GM12864 (cell line): ENCODE measurements at regions not wholly inside any gene's neighbourhood (a gene's known extent, or its start where the extent isn't known, plus 50 kb on each side); places are given as distances from the start of the nearest gene placed in this dataset.

Experiments
- DNase-seq: peaks from one replicate; pipeline ENCODE4 v3.0.0-alpha.2; 2011; ENCODE audit warnings: low read depth
- H3K4me3 ChIP-seq: 2 replicates; pipeline ENCODE4 v1.5.1; 2011; ENCODE audit warnings: mild to moderate bottlenecking, low read depth, low read length, control low read depth
- CTCF ChIP-seq: IDR thresholded peaks from 2 replicates; pipeline ENCODE4 v1.5.1; 2011; ENCODE audit warnings: low read depth, mild to moderate bottlenecking, moderate library complexity, low read length, control low read depth, inconsistent platforms; ENCODE audit errors: missing control alignments

DNA sequence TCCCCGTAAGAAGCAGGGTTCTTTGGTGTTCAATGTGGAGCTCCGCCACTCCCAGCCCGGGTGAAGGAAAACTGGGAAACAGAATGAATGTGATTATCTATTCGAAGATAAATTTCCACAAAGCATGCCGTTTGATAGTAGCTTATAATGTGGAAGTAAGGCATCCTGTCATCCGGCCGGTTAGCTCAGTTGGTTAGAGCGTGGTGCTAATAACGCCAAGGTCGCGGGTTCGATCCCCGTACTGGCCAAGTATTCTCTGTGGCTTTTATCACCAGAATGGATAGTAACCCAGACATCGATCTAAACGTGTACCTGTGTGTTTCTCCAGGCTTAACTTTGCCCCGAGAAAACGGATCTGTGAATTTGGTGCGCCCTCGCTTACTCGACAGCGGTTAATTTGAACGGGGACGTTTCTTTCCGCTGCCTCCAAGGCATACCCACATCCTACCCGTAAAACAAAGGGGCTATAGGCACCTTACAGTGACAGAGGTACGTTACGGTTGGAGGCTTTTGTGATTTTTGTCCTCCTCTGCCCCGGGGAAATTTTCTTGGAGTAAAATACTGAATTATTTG lies 215.2 kb upstream of the ZNF184 start:
- H3K4me3 ChIP-seq: peak overlapping the region; percentile 61
- peak; percentile 91 for DNase-seq
- no peak for TF ChIP-seq CTCF

DNA sequence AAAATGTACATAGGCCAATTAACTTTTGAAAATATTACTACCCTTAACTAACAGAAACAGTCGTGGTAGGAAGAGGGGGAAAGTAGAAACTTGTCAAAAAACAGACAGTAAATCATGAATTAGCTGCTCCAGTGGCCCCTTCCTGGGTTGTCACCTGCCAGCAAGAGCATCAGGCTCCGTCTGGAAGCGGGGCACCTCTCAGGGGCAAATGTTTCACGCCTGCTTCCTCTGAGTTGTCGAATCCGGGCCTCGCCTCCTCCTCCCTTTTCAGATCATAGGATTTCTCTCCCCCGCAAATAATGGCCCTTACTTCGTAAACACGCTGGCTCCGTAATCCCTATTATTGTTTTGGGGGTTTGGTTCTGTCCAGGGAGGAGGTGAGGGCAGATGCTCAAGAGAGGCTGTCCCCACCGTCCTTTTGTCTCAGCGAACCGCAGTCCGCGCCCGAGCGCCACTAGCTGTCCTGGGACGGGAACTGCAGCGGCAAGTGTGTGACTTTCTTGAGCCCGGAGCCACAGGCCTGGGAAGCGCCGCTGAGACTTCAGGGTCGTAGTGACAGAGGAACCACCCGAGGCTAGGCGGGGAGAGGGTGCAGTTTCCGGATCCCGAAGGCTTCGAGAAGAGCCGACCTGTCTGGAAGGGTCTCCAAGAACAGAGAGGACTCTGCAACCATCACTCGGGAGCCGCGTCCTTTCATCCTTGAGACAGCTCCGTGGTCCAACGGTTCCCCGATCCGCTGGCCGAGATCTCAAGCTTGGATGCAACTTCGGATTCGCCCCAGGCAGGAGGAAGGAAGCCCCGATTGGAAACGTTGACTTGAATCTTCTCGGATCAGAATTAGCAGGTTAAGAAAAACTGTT lies 214.5 kb upstream of the ZNF184 start:
- DNase-seq: peak; percentile 74
- peak overlapping the region; percentile 61 for H3K4me3 ChIP-seq
- TF ChIP-seq CTCF: peak; percentile 88

GRCh38 chr6:27685279-27685678 lies 212.4 kb upstream of the ZNF184 start:
- TF ChIP-seq CTCF: no peak
- DNase-seq: no peak
- H3K4me3 ChIP-seq: no peak overlapping the region

DNA sequence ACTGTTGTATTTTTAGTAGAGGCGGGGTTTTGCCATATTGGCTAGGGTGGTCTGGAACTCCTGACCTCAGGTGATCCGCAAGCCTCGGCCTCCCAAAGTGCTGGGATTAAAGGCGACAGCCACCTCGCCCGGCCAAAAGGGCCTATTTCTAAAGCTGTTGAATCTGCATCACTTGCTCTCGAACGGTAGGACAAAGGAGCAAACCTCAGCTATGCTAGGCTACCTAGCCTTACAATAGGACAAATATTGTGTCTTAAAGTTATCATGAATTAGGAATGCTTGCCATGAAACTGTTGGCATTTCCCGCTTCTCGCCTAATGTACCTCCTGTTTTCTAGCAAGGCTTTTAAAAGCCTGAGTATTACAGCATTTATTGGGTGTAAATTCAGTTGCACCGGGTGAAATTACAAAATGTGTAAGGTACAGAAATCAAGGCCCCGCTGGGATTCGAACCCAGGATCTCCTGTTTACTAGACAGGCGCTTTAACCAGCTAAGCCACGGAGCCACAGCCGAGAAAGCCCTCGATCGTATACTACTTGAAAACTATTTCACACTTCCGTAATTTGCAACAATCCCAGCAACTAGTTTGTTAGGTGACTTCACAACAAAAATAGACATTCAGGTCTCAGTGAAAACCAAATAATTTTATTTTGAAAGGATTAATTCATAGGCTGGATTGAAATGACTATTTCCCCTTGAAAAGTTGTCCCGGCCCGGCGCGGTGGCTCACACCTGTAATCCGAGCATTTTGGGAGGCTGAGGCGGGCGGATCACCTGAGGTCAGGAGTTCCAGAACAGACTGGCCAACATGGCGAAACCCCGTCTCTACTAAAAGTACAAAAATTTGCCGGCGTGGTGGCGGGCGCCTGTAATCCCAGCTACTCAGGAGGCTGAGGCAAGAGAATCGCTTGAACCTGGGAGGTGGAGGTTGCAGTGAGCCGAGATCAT lies 211.6 kb upstream of the ZNF184 start:
- no peak for TF ChIP-seq CTCF
- DNase-seq: peak; percentile 72
- H3K4me3 ChIP-seq: no peak overlapping the region

GRCh38 chr6:27679964-27680694 lies 207.2 kb upstream of the ZNF184 start:
- no peak overlapping the region for H3K4me3 ChIP-seq
- no peak for TF ChIP-seq CTCF
- DNase-seq: no peak

- DNase-seq: no peak
- no peak for TF ChIP-seq CTCF
- no peak overlapping the region for H3K4me3 ChIP-seq
Measured at GRCh38 chr6:27679308-27679963, 206.5 kb upstream of the ZNF184 start.
